Suprapubic skin (tissue), 4 donors: ENCODE measurements at regions not wholly inside any gene's neighbourhood (a gene's known extent, or its start where the extent isn't known, plus 50 kb on each side); places are given as distances from the start of the nearest gene placed in this dataset.
"Not testable (repeated sequence)": the region's sequence is repeated elsewhere in the genome, so short reads cannot be mapped to it uniquely, and the experiment has no call there.

Experiments used
- DNase-seq, 2 donors: peaks; one replicate each; pipeline ENCODE4 v3.0.0-alpha.2; 2019; ENCODE audit warnings: low spot score in 2 of 2
- H3K27ac ChIP-seq: fragments of 200-600 bp; sonication (generic); one replicate; pipeline ENCODE4 v1.5.1; 2019
- H3K27me3 ChIP-seq: fragments of 200-600 bp; sonication (generic); one replicate; pipeline ENCODE4 v1.5.1; 2019
- H3K36me3 ChIP-seq: fragments of 200-600 bp; sonication (generic); one replicate; pipeline ENCODE4 v1.5.1; 2019
- H3K4me1 ChIP-seq: fragments of 200-600 bp; sonication (generic); one replicate; pipeline ENCODE4 v1.5.1; 2019
- H3K4me3 ChIP-seq: fragments of 200-600 bp; sonication (generic); one replicate; pipeline ENCODE4 v1.5.1; 2019; ENCODE audit warnings: mild to moderate bottlenecking
- H3K9me3 ChIP-seq: fragments of 200-600 bp; sonication (generic); one replicate; pipeline ENCODE4 v1.5.1; 2019
- EP300 ChIP-seq: sonication (generic); formaldehyde crosslinking; IDR thresholded peaks from one replicate; pipeline ENCODE4 v1.6.1; 2017; ENCODE audit warnings: antibody characterized with exemption
- POLR2A ChIP-seq, 2 donors: fragments of 450-650 bp; IDR thresholded peaks; one replicate each; pipeline ENCODE4 v1.6.1; 2017; ENCODE audit warnings: antibody characterized with exemption in 2 of 2, mild to moderate bottlenecking in 2 of 2, moderate library complexity in 2 of 2
- POLR2AphosphoS5 ChIP-seq, 3 donors: sonication (generic); formaldehyde crosslinking; IDR thresholded peaks; one replicate each; pipeline ENCODE4 v1.6.1; 2017; ENCODE audit warnings: antibody characterized with exemption in 3 of 3
- WGBS: methylation state at CpG from one replicate; pipeline ENCODE4 v1.1.5; 2018; 5-methylcytosine and 5-hydroxymethylcytosine counted together
- TF ChIP-seq, protein P1 (sequence below), 2 donors: fragments of 200-600 bp in 1 of 2; fragments of 450-650 bp in 1 of 2; sonication (generic) in 1 of 2; IDR thresholded peaks; one replicate each; pipeline ENCODE4 v1.5.1; 2016 to 2019; ENCODE audit warnings: antibody characterized with exemption in 2 of 2, mild to moderate bottlenecking in 1 of 2, moderate library complexity in 1 of 2

DNA sequence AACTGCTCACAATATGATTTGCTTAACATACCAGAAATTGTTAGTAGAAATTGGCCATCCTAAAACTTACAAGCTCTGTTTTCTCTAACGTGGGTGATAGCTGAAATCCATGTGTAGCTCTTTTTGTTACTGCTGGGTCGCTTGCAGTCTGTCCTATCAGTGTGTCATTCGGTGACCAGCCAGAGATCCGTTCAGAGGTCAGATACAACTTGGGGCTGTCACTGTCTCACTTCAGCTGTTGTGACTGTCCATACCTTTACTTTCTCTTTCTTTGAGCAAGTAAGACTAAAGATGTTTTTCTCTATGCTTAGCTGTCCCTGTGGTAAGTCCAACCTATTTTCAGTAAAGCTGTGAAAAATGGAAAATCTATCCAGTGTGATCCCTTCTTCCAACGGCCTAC, 282.9 kb upstream of the KCNH7 start:
- H3K4me1 ChIP-seq = no peaks in the 10 kb centered on the region
- no peak overlapping the region for H3K27ac ChIP-seq
- 44% methylated on average over 5 of the region's 5 CpGs for WGBS
- H3K36me3 ChIP-seq = no peaks in the 10 kb centered on the region
- no peak for DNase-seq
- H3K27me3 ChIP-seq = no peaks in the 10 kb centered on the region
- H3K4me3 ChIP-seq = no peak overlapping the region
- H3K9me3 ChIP-seq = no peaks in the 10 kb centered on the region
- no peak for TF ChIP-seq POLR2A (IDR thresholded peaks at IDR 0.05)
- TF ChIP-seq, protein P1, sequence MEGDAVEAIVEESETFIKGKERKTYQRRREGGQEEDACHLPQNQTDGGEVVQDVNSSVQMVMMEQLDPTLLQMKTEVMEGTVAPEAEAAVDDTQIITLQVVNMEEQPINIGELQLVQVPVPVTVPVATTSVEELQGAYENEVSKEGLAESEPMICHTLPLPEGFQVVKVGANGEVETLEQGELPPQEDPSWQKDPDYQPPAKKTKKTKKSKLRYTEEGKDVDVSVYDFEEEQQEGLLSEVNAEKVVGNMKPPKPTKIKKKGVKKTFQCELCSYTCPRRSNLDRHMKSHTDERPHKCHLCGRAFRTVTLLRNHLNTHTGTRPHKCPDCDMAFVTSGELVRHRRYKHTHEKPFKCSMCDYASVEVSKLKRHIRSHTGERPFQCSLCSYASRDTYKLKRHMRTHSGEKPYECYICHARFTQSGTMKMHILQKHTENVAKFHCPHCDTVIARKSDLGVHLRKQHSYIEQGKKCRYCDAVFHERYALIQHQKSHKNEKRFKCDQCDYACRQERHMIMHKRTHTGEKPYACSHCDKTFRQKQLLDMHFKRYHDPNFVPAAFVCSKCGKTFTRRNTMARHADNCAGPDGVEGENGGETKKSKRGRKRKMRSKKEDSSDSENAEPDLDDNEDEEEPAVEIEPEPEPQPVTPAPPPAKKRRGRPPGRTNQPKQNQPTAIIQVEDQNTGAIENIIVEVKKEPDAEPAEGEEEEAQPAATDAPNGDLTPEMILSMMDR (IDR thresholded peaks at IDR 0.05) = no peak
- TF ChIP-seq EP300 = no peak
- no peak for TF ChIP-seq POLR2AphosphoS5 (IDR thresholded peaks at IDR 0.05)

DNA sequence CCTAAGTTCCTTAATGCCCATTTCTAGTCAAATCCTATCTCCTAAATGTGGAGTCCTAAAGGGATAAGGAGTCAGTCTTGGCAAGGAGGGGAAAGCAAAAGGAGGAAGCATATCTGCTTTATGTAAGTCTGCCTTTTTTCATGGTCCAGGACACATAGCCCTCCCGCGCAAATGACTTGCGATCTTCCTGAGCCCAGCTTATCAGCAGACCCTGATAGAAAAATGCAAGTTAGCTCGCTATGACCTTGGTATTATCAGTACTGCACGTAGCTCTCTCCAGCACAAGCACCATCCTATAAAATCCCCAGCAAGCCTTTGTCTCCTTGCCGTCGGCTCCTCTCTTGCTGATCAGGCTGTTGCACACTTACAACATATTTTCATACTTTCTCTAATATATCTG, 281.4 kb upstream of the KCNH7 start:
- Histone ChIP-seq H3K27me3 (no peaks in the 10 kb centered on the region), H3K9me3 (no peaks in the 10 kb centered on the region)

DNA sequence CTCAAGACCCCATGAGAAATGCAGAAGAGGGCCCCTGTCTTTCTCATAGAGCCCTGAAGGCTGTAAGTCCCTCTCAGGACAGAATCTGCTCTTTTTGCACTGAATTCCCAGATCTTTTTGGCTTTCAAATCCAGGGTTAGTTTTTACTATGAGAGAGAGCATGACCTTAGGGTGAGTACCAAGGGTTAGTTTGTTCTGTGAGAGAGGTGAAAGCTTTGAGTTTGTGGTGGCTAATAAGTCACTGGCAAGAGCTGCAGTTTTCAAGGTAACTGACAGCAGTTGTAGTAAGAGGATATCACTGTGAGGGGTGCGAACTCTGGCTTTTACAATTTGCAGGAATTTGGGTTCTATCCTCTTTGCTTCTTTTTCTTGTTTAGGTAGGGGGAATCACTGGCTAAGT, 248.4 kb upstream of the KCNH7 start:
- WGBS = 81% methylated on average over 1 of the region's 1 CpG
- H3K4me3 ChIP-seq = no peak overlapping the region
- H3K27ac ChIP-seq = no peak overlapping the region
- no peak for DNase-seq
- no peaks in the 10 kb centered on the region for H3K9me3 ChIP-seq
- TF ChIP-seq POLR2AphosphoS5 (IDR thresholded peaks at IDR 0.05) (no peak), EP300 (no peak), POLR2A (IDR thresholded peaks at IDR 0.05) (no peak)
- TF ChIP-seq, protein P1 (IDR thresholded peaks at IDR 0.05) = no peak
- no peaks in the 10 kb centered on the region for H3K4me1 ChIP-seq
- H3K36me3 ChIP-seq = no peaks in the 10 kb centered on the region
- H3K27me3 ChIP-seq = no peaks in the 10 kb centered on the region

More for the DNA sequence above, 281.4 kb upstream of the KCNH7 start:
- 63% methylated on average over 7 of the region's 7 CpGs for WGBS
- Histone ChIP-seq H3K4me1 (no peaks in the 10 kb centered on the region), H3K36me3 (no peaks in the 10 kb centered on the region), H3K27ac (no peak overlapping the region), H3K4me3 (no peak overlapping the region)
- TF ChIP-seq, protein P1 (IDR thresholded peaks at IDR 0.05) = no peak
- no peak for TF ChIP-seq EP300
- DNase-seq = no peak

DNA sequence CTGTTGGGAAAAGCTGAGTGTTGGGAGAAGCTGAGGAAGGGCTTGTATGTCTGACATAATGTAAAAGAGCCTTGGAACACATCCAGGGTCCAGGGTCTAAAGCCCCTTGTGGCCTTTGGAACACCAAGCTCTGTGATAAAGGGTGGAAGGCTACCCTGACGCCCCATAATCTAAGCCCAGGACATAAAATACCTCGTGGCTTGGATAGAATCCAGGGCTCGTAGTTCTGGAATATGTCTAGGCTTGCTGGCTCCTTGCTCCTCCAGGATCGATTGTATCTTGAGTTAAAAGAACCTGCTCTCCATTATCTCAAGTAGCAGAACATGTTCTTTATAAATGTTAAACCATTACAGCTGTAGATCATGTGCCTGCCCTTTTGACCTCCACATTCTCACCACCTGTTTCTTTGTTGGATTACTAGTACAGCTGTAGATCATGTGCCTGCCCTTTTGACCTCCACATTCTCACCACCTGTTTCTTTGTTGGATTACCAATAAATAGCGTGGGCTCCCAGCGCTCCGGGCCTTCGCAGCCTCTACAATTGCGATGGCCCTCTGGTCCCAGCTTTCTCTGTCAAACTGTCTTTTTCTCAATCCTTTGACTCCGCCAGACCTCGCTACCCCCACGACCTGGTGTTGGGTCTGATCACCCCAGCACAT, 246.9 kb upstream of the KCNH7 start:
- 29% methylated on average over 12 of the region's 12 CpGs for WGBS
- not testable (repeated sequence) for H3K27ac ChIP-seq

DNA sequence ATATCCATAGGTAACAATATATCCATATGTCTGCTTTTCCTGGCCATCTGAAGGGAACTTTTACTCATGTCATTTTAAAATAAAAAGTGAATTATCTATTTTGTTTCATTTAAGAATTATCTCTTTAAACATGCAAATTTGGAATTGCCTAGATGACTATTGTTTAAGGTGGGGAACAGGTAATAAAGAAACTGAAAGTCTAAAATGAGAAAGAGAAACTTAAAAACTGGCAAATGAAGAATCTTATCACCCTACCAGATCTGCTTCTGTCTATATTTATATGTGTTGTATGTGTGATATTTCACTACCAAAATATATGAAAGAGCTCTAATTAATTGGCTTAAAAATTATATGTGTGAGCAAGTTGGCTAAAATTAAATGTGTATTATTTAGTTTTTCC, 243.2 kb upstream of the KCNH7 start:
- no peak for TF ChIP-seq POLR2AphosphoS5 (IDR thresholded peaks at IDR 0.05)
- no peak for TF ChIP-seq POLR2A (IDR thresholded peaks at IDR 0.05)
- TF ChIP-seq, protein P1 (IDR thresholded peaks at IDR 0.05) = no peak
- Histone ChIP-seq H3K36me3 (no peaks in the 10 kb centered on the region), H3K9me3 (no peaks in the 10 kb centered on the region), H3K4me1 (no peaks in the 10 kb centered on the region), H3K27ac (no peak overlapping the region), H3K4me3 (no peak overlapping the region), H3K27me3 (no peaks in the 10 kb centered on the region)
- no peak for DNase-seq

More for the DNA sequence above, 246.9 kb upstream of the KCNH7 start:
- not testable (repeated sequence) for H3K27me3 ChIP-seq, H3K9me3 ChIP-seq, H3K4me1 ChIP-seq, H3K36me3 ChIP-seq, H3K4me3 ChIP-seq, DNase-seq

DNA sequence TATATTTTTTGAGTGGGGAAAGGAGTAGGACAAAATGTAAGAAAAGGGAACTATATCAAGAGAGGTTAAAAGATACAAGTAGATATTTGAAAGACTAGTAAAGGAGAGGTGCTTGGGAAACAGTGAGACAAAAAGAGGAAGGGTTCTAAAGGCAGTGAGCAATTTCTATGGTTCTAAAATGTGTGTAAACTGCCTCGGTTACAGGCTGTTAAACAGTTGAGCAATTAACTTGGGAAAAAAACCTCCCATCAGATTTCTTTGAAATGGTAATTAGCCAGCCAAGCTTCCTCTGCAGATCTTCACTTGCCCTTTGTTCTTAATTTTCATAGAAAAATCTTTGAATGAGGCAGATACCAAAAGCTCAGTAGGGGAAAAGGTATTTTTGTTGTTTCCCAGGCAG, 238.7 kb upstream of the KCNH7 start:
- WGBS = 6% methylated on average over 1 of the region's 1 CpG
- Histone ChIP-seq H3K9me3 (no peaks in the 10 kb centered on the region), H3K27ac (no peak overlapping the region), H3K36me3 (no peaks in the 10 kb centered on the region), H3K4me1 (no peaks in the 10 kb centered on the region), H3K27me3 (no peaks in the 10 kb centered on the region), H3K4me3 (no peak overlapping the region)
- no peak for DNase-seq
- TF ChIP-seq POLR2A (IDR thresholded peaks at IDR 0.05) (no peak), POLR2AphosphoS5 (IDR thresholded peaks at IDR 0.05) (no peak), EP300 (no peak)
- TF ChIP-seq, protein P1 (IDR thresholded peaks at IDR 0.05) = no peak
